ENCODE measurements at regions not wholly inside any gene's neighbourhood (a gene's known extent, or its start where the extent isn't known, plus 50 kb on each side); places are given as distances from the start of the nearest gene placed in this dataset.

- H3K27me3 ChIP-seq (ENCODE audit: insufficient read depth, poor library complexity, severe bottlenecking) = no peaks in the 10 kb centered on the region
- peaks cover 37% of the 10 kb centered on the region for H3K4me1 ChIP-seq (ENCODE audit: insufficient read depth, poor library complexity, severe bottlenecking)
- H3K36me3 ChIP-seq (ENCODE audit: low read depth) = no peaks in the 10 kb centered on the region
- no peaks in the 10 kb centered on the region for H3K9me3 ChIP-seq (ENCODE audit: severe bottlenecking)
- no peak overlapping the region for H3K4me3 ChIP-seq (ENCODE audit: severe bottlenecking)
- ATAC-seq (ENCODE audit: low read depth) (peak; percentile 89), DNase-seq (ENCODE audit: low spot score) (no peak)
- TF ChIP-seq, protein P1, sequence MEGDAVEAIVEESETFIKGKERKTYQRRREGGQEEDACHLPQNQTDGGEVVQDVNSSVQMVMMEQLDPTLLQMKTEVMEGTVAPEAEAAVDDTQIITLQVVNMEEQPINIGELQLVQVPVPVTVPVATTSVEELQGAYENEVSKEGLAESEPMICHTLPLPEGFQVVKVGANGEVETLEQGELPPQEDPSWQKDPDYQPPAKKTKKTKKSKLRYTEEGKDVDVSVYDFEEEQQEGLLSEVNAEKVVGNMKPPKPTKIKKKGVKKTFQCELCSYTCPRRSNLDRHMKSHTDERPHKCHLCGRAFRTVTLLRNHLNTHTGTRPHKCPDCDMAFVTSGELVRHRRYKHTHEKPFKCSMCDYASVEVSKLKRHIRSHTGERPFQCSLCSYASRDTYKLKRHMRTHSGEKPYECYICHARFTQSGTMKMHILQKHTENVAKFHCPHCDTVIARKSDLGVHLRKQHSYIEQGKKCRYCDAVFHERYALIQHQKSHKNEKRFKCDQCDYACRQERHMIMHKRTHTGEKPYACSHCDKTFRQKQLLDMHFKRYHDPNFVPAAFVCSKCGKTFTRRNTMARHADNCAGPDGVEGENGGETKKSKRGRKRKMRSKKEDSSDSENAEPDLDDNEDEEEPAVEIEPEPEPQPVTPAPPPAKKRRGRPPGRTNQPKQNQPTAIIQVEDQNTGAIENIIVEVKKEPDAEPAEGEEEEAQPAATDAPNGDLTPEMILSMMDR (IDR thresholded peaks at IDR 0.05; ENCODE audit: poor library complexity, severe bottlenecking) = no peak
- H3K27ac ChIP-seq (ENCODE audit: poor library complexity, severe bottlenecking) = peak overlapping the region; percentile 81
Measured at GRCh38 chr5:51652980-51653379, 269.7 kb downstream of the ISL1 start.

DNA sequence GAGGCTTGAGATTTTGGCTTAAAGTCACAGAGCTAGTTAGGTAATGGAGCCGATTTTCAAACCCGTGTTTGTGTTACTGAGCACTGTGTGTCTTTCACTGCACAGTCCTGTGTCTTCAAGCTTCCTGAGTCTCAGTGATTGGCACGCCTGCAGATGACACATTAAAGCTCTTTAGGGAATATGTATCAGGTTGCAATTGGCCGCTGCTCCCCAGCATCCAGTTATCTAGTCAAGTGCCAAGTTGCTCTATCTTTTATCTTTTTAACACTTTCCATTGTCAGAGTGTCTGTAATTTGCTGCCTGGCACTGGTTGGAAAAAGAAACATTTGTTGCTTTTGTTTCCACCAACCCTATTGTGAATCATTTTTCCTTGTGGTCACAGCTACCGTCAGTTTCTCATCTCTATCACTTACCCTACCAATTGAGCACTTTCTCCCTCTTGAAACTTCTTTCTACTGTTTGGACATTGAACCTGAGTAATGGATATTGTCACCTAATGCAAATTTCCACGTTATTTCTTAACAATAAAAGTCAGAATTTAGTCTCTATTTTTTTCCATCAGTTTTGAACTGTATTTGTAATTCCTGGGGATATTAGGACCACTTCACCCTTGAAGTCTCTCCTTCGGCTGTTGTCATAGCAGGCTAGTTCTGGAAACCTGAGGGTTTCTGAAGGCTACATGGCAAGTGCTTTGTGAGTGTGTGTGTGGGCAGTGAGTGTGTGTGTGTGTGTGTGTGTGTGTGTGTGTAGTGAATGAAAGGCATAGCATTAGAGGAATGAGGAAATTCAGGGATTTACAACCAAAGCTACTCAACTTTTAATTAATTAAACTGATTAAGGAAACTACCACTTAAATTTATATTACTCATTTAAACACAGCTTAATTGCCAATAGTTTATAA, 274.3 kb downstream of the ISL1 start:
- TF ChIP-seq, protein P1 (IDR thresholded peaks at IDR 0.05; ENCODE audit: poor library complexity, severe bottlenecking) = no peak
- DNase-seq (ENCODE audit: low spot score) = no peak
- ATAC-seq (ENCODE audit: low read depth) = no peak
- Histone ChIP-seq H3K27me3 (ENCODE audit: insufficient read depth, poor library complexity, severe bottlenecking) (no peaks in the 10 kb centered on the region), H3K36me3 (ENCODE audit: low read depth) (no peaks in the 10 kb centered on the region), H3K9me3 (ENCODE audit: severe bottlenecking) (no peaks in the 10 kb centered on the region), H3K4me1 (ENCODE audit: insufficient read depth, poor library complexity, severe bottlenecking) (peaks cover 20% of the 10 kb centered on the region), H3K27ac (ENCODE audit: poor library complexity, severe bottlenecking) (no peak overlapping the region), H3K4me3 (ENCODE audit: severe bottlenecking) (no peak overlapping the region)

GRCh38 chr5:51661646-51662265, 278.5 kb downstream of the ISL1 start:
- Histone ChIP-seq H3K27ac (ENCODE audit: poor library complexity, severe bottlenecking) (no peak overlapping the region), H3K4me1 (ENCODE audit: insufficient read depth, poor library complexity, severe bottlenecking) (no peaks in the 10 kb centered on the region), H3K36me3 (ENCODE audit: low read depth) (no peaks in the 10 kb centered on the region), H3K27me3 (ENCODE audit: insufficient read depth, poor library complexity, severe bottlenecking) (no peaks in the 10 kb centered on the region), H3K9me3 (ENCODE audit: severe bottlenecking) (no peaks in the 10 kb centered on the region), H3K4me3 (ENCODE audit: severe bottlenecking) (no peak overlapping the region)
- DNase-seq (ENCODE audit: low spot score) (no peak), ATAC-seq (ENCODE audit: low read depth) (no peak)
- TF ChIP-seq, protein P1 (IDR thresholded peaks at IDR 0.05; ENCODE audit: poor library complexity, severe bottlenecking) = no peak

DNA sequence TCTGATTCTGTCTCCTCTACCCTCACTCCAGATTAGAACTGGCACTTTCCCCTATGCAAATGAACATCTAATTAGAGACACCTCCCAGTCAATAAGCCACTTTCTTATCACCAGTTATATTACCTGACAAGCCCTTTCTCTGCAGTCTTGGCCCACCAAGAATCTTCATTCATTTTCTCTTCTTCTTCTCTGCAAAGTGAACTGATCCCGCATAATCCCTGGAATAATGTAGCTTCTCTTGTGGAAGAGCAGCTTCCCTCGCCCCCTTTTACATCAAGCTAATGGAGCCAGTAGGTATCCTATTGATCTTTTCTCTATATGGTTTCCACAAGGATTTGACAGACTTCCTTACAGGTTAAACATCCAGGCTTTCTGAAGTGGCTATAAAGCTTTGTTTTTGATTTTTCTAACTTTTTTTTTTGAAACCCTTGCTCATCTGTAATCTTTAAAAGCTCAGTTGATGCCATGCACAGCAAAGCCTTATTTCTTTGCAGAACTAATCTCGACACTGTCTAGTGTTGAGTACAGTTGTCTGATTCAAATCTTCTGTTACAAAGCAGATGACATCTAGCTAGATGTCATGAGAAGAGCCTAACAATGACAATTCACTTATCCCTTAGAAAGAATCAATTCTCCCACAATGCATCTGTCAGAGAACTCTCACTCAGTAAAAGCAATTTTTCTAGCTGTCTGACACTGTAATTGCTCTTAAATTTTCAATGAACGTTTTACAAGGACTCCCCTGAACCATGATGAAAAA, 281.4 kb downstream of the ISL1 start:
- Histone ChIP-seq H3K36me3 (ENCODE audit: low read depth) (no peaks in the 10 kb centered on the region), H3K4me3 (ENCODE audit: severe bottlenecking) (no peak overlapping the region), H3K27me3 (ENCODE audit: insufficient read depth, poor library complexity, severe bottlenecking) (no peaks in the 10 kb centered on the region), H3K9me3 (ENCODE audit: severe bottlenecking) (no peaks in the 10 kb centered on the region), H3K27ac (ENCODE audit: poor library complexity, severe bottlenecking) (no peak overlapping the region), H3K4me1 (ENCODE audit: insufficient read depth, poor library complexity, severe bottlenecking) (no peaks in the 10 kb centered on the region)
- DNase-seq (ENCODE audit: low spot score) = no peak
- ATAC-seq (ENCODE audit: low read depth) = no peak
- TF ChIP-seq, protein P1 (IDR thresholded peaks at IDR 0.05; ENCODE audit: poor library complexity, severe bottlenecking) = no peak

All from RWPE2 (cell line).